NB4 (cell line): ENCODE measurements at regions not wholly inside any gene's neighbourhood (a gene's known extent, or its start where the extent isn't known, plus 50 kb on each side); places are given as distances from the start of the nearest gene placed in this dataset.

ENCODE experiments used
- DNase-seq: peaks from one replicate; pipeline ENCODE4 v3.0.0; 2010; ENCODE audit warnings: low read depth
- H3K4me3 ChIP-seq: one replicate; pipeline ENCODE4 v1.5.1; 2011; ENCODE audit warnings: mild to moderate bottlenecking, low read depth, low read length, moderate library complexity
- MYC ChIP-seq: IDR thresholded peaks from 2 replicates; pipeline ENCODE4 v1.6.1; 2011; ENCODE audit warnings: low read depth, low read length
- POLR2A ChIP-seq: IDR thresholded peaks from 2 replicates; pipeline ENCODE4 v1.6.1; 2011; ENCODE audit warnings: mild to moderate bottlenecking; ENCODE audit not compliant: insufficient read length; ENCODE audit errors: extremely low read depth
- TF ChIP-seq, protein P1 (sequence below): IDR thresholded peaks from 2 replicates; pipeline ENCODE4 v1.6.1; 2011; ENCODE audit warnings: low read depth, low read length
- TF ChIP-seq, protein P2 (sequence below): IDR thresholded peaks from one replicate; pipeline ENCODE4 v1.5.1; 2012; ENCODE audit warnings: low read depth, low read length

DNA sequence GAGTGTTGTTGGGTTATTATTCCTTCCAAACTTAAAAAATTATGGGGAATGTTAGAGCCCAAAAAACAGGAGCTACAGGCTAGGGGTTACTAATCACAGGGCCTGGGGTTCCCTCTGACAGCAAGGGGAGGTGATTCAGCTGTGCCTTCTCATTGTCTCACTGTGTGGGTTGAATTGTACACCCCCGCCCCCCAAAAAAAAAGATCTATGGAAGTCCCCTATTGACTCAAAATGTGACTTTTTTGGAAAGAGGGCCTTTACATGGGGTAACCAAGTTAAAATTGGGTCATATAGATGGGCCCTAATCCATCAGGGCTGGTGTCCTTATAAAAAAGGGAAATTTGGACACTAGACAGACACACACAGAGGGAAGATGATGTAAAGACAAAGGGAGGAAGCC is 190.2 kb downstream of the SOX9 start:
- no peak overlapping the region for H3K4me3 ChIP-seq
- DNase-seq: no peak
- TF ChIP-seq MYC (no peak), POLR2A (no peak)
- TF ChIP-seq, protein P1, sequence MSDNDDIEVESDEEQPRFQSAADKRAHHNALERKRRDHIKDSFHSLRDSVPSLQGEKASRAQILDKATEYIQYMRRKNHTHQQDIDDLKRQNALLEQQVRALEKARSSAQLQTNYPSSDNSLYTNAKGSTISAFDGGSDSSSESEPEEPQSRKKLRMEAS: no peak
- TF ChIP-seq, protein P2, sequence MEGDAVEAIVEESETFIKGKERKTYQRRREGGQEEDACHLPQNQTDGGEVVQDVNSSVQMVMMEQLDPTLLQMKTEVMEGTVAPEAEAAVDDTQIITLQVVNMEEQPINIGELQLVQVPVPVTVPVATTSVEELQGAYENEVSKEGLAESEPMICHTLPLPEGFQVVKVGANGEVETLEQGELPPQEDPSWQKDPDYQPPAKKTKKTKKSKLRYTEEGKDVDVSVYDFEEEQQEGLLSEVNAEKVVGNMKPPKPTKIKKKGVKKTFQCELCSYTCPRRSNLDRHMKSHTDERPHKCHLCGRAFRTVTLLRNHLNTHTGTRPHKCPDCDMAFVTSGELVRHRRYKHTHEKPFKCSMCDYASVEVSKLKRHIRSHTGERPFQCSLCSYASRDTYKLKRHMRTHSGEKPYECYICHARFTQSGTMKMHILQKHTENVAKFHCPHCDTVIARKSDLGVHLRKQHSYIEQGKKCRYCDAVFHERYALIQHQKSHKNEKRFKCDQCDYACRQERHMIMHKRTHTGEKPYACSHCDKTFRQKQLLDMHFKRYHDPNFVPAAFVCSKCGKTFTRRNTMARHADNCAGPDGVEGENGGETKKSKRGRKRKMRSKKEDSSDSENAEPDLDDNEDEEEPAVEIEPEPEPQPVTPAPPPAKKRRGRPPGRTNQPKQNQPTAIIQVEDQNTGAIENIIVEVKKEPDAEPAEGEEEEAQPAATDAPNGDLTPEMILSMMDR: no peak

DNA sequence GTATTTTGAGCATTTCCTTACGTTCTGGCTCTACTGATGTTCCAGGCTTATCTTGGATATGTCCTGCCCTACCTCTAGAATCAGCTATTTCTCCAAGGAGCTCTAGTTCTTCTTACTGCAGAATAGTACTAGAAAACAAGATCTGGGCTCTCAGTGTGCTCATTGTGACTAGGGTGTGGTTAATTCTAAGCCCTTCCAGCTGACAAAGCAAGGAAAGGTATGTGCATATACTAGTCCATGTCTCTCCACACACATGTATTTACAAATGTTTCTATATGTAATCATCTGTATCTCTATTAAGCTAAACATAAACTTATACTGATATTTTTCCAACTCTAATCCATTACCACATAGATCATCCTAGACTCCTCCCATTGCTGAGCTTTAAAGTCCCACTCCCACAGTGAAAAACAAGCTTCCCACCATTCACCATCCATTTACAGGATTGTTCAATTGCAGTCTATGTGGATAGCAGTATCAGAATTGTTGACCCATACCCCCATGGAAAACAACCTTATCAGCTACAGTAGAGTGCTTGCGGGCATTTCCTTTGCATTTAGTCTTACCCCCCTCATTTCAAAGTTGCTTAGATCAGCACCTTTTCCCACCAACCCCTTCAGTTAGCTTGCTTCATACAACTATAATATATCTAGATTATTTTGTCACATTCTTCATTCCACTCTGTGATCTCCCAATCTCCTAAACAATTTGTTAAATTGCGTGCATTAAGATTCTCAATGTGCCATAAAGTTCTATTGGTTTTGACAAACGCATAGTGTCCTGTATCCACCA is 194.5 kb downstream of the SOX9 start:
- H3K4me3 ChIP-seq: no peak overlapping the region
- TF ChIP-seq, protein P1: no peak
- TF ChIP-seq, protein P2: no peak
- TF ChIP-seq MYC (no peak), POLR2A (no peak)

DNA sequence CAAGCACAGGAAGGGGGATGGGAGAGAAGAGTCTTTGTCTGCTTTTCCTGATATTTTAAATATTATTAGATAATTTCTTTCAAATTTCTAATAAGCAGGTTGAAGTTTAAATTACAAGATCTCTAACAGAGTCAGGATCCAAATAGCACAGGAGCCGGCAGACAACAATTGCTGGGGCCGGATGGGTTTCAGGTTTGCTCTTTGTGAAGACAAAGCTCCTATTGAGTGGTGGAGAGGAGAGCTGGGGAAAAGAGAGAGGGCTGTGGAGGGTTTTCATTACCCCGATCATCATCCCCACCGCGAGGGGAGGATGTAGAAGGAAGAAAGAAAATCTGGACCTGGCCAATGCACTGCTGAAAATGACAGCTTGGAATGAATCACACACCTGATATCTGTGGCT is 197.3 kb downstream of the SOX9 start:
- H3K4me3 ChIP-seq: no peak overlapping the region
- no peak for DNase-seq
- TF ChIP-seq POLR2A: no peak
- TF ChIP-seq, protein P1: no peak
- TF ChIP-seq, protein P2: no peak
- TF ChIP-seq MYC: no peak

More for the DNA sequence above, 194.5 kb downstream of the SOX9 start:
- DNase-seq: no peak

DNA sequence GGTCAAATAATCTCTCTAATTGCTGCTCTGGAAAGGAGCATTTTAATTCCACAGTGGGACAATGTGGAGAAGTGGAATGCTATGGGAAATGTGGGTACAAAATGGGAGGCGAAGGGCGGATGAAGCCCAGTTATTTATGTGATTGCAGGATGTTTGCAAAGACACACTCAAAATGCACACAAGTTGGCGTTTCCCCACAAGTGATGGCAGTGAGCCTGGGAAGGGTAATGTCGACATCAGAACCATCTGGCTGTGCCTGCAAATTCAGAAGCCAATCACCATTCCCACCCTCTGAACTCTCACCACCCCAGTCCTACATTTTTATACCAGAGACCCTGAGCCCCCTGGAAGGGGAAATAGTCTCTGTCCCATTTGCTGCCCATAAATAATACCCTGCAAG is 201.1 kb downstream of the SOX9 start:
- no peak overlapping the region for H3K4me3 ChIP-seq
- DNase-seq: no peak
- TF ChIP-seq, protein P1: no peak
- TF ChIP-seq MYC: no peak
- TF ChIP-seq, protein P2: no peak
- no peak for TF ChIP-seq POLR2A

DNA sequence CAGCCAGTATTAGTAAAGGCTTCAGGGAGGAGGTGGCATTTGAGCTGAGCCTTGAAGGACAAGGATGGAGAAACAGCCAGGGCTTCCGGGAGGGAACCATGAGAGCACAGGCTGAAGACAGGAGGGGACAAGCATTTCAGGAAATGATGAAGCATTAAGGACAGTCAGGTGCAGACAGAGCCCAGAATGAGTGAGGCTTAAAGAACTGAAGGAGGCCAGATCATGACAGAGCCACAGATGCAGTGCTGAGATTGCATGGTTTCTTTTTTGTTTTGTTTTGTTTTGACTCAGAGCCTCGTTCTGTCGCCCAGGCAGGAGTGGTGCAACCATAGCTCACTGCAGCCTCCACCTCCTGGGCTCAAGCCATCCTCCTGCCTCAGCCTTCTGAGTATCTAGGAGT is 211.5 kb downstream of the SOX9 start:
- no peak for DNase-seq
- no peak overlapping the region for H3K4me3 ChIP-seq
- TF ChIP-seq POLR2A (no peak), MYC (no peak)
- TF ChIP-seq, protein P2: no peak
- TF ChIP-seq, protein P1: no peak
